Kidney epithelial cell (primary cell): ENCODE measurements at regions not wholly inside any gene's neighbourhood (a gene's known extent, or its start where the extent isn't known, plus 50 kb on each side); places are given as distances from the start of the nearest gene placed in this dataset.
A peak's percentile ranks its signal among the peaks of the same experiment; 100 is the strongest.

Source experiments
- DNase-seq: peaks from one replicate; pipeline ENCODE4 v3.0.0-alpha.2; 2010; ENCODE audit warnings: low read depth
- H3K27me3 ChIP-seq: 2 replicates; pipeline ENCODE4 v1.6.0; 2011; ENCODE audit warnings: low read length; ENCODE audit not compliant: control insufficient read depth, insufficient read depth
- H3K36me3 ChIP-seq: 2 replicates; pipeline ENCODE4 v1.5.1; 2011; ENCODE audit warnings: low read length; ENCODE audit not compliant: control insufficient read depth, insufficient read depth
- H3K4me3 ChIP-seq: 2 replicates; pipeline ENCODE4 v1.5.1; 2011; ENCODE audit warnings: low read depth, mild to moderate bottlenecking, control low read depth, low read length
- CTCF ChIP-seq: IDR thresholded peaks from 2 replicates; pipeline ENCODE4 v1.5.1; 2011; ENCODE audit warnings: mild to moderate bottlenecking, moderate library complexity, low read length, control low read depth, inconsistent platforms; ENCODE audit not compliant: insufficient read depth, poor library complexity, severe bottlenecking

GRCh38 chr4:186810613-186811150 lies 87.0 kb upstream of the FAT1 start:
- H3K27me3 ChIP-seq: no peaks in the 10 kb centered on the region

GRCh38 chr4:186812592-186812991 lies 88.9 kb upstream of the FAT1 start:
- no peak for DNase-seq
- no peak for TF ChIP-seq CTCF
- no peak overlapping the region for H3K4me3 ChIP-seq
- H3K27me3 ChIP-seq: no peaks in the 10 kb centered on the region
- no peaks in the 10 kb centered on the region for H3K36me3 ChIP-seq

More at GRCh38 chr4:186810613-186811150, 87.0 kb upstream of the FAT1 start:
- H3K36me3 ChIP-seq: no peaks in the 10 kb centered on the region
- H3K4me3 ChIP-seq: no peak overlapping the region
- DNase-seq: no peak
- no peak for TF ChIP-seq CTCF

- Histone ChIP-seq H3K4me3 (no peak overlapping the region), H3K27me3 (no peaks in the 10 kb centered on the region), H3K36me3 (no peaks in the 10 kb centered on the region)
- TF ChIP-seq CTCF: no peak
- peak; percentile 41 for DNase-seq
Measured at GRCh38 chr4:186813377-186814068, 89.9 kb upstream of the FAT1 start.

GRCh38 chr4:186814535-186815070 lies 90.9 kb upstream of the FAT1 start:
- TF ChIP-seq CTCF: no peak
- no peak overlapping the region for H3K4me3 ChIP-seq

GRCh38 chr4:186819342-186820086 lies 95.9 kb upstream of the FAT1 start:
- no peak overlapping the region for H3K4me3 ChIP-seq
- DNase-seq: no peak
- H3K36me3 ChIP-seq: no peaks in the 10 kb centered on the region
- no peaks in the 10 kb centered on the region for H3K27me3 ChIP-seq
- TF ChIP-seq CTCF: no peak

More at GRCh38 chr4:186814535-186815070, 90.9 kb upstream of the FAT1 start:
- H3K36me3 ChIP-seq: no peaks in the 10 kb centered on the region
- DNase-seq: no peak
- H3K27me3 ChIP-seq: no peaks in the 10 kb centered on the region
